K562 (cell line): ENCODE measurements at regions not wholly inside any gene's neighbourhood (a gene's known extent, or its start where the extent isn't known, plus 50 kb on each side); places are given as distances from the start of the nearest gene placed in this dataset.

ENCODE experiments used
- ATAC-seq: fragments of 200-7000 bp; cut with Tn5 transposase; 3 replicates; pipeline ENCODE4 v1.9.1; 2020; ENCODE audit warnings: moderate library complexity
- BruUV-seq: library from RNA; stranded (reverse); fragments of 400-500 nt; replicated peaks from 2 replicates; lab custom pipeline; 2021; lab: Mats Ljungman, UMichigan
- CTCF ChIA-PET: fragments of 300-600 bp; formaldehyde crosslinking; extraction: SDS; loops from one replicate; lab custom pipeline; 2021; ENCODE audit warnings: low intra/inter-chr PET ratio; lab: Yijun Ruan, JAX
- POLR2A ChIA-PET: fragments of 300-600, 350-650 bp; sonication (Branson Sonifier 250); formaldehyde crosslinking; extraction: SDS; loops from one replicate; lab custom pipeline; 2021; ENCODE audit warnings: antibody characterized with exemption, inconsistent platforms; lab: Yijun Ruan, JAX
- DNase-seq, 4 experiments: peaks; one replicate each; pipeline versions ENCODE4 v3.0.0 to v3.0.0-alpha.2; 2011 to 2018; ENCODE audit warnings: low spot score in 3 of 4, mixed read lengths in 3 of 4; ENCODE audit errors: extremely low read depth in 1 of 4
- FAIRE-seq: peaks from 2 replicates; lab custom pipeline; 2011; peaks lifted over from hg19 to GRCh38; lab: Jason Lieb, UNC
- H2AFZ ChIP-seq: 2 replicates; pipeline ENCODE4 v1.6.0; 2011; ENCODE audit warnings: low read depth, low read length, control low read depth, inconsistent platforms
- H3K27ac ChIP-seq: fragments of 200-600 bp; 3 replicates; pipeline ENCODE4 v1.8.0; 2011; ENCODE audit warnings: low read depth, mild to moderate bottlenecking, control low read depth, inconsistent platforms, low read length, moderate library complexity, mixed read lengths; ENCODE audit errors: extremely low read depth
- H3K27me3 ChIP-seq, 2 experiments: fragments of 300-600 bp in 1 of 2; 2 replicates in 1 of 2; 3 replicates in 1 of 2; pipeline versions ENCODE4 v1.6.0 to v1.8.0; 2011; ENCODE audit warnings: inconsistent platforms in 2 of 2, low read length in 2 of 2, mild to moderate bottlenecking in 1 of 2, mixed read lengths in 1 of 2, moderate library complexity in 1 of 2; ENCODE audit not compliant: control insufficient read depth in 2 of 2, insufficient read depth in 2 of 2
- H3K36me3 ChIP-seq: fragments of 300-600 bp; 3 replicates; pipeline ENCODE4 v1.8.0; 2011; ENCODE audit warnings: mild to moderate bottlenecking, low read length, inconsistent platforms; ENCODE audit not compliant: control insufficient read depth, insufficient read depth
- H3K4me1 ChIP-seq, 2 experiments: fragments of 200-600 bp in 1 of 2; replicated peaks in 1 of 2; 2 replicates in 1 of 2; 3 replicates in 1 of 2; pipeline versions ENCODE4 v1.5.1 to v1.8.0; 2011; ENCODE audit warnings: inconsistent platforms in 2 of 2, low read length in 2 of 2, mild to moderate bottlenecking in 1 of 2, mixed read lengths in 1 of 2, moderate library complexity in 1 of 2; ENCODE audit not compliant: control insufficient read depth in 2 of 2, insufficient read depth in 2 of 2
- H3K4me2 ChIP-seq: 2 replicates; pipeline ENCODE4 v1.6.1; 2011; ENCODE audit warnings: low read length, control low read depth, inconsistent platforms, mixed read lengths; ENCODE audit not compliant: insufficient read depth
- H3K4me3 ChIP-seq: fragments of 200-600 bp; sonication (generic), shearing (Covaris generic); 2 replicates; pipeline ENCODE4 v1.5.1; 2016; ENCODE audit warnings: control low read depth, inconsistent platforms
- H3K79me2 ChIP-seq: fragments of 200-600 bp; 3 replicates; pipeline ENCODE4 v1.8.0; 2011; ENCODE audit warnings: low read length, inconsistent platforms; ENCODE audit not compliant: control insufficient read depth, insufficient read depth
- H3K9ac ChIP-seq, 2 experiments: 2 replicates each; pipeline versions ENCODE4 v1.6.0 to v1.6.1; 2011; ENCODE audit warnings: low read depth in 2 of 2, low read length in 2 of 2, control low read depth in 1 of 2, inconsistent platforms in 1 of 2, mild to moderate bottlenecking in 1 of 2, mixed read lengths in 1 of 2; ENCODE audit not compliant: insufficient read depth in 1 of 2
- H3K9me1 ChIP-seq: one replicate; pipeline ENCODE4 v1.6.0; 2011; ENCODE audit warnings: inconsistent platforms, mild to moderate bottlenecking, low read length, moderate library complexity; ENCODE audit not compliant: control insufficient read depth, insufficient read depth
- H3K9me3 ChIP-seq: replicated peaks from 2 replicates; pipeline ENCODE4 v1.5.1; 2011; ENCODE audit warnings: low read depth, low read length, inconsistent platforms; ENCODE audit not compliant: control insufficient read depth, insufficient read depth
- H4K20me1 ChIP-seq: replicated peaks from 2 replicates; pipeline ENCODE4 v1.6.1; 2011; ENCODE audit warnings: low read length, inconsistent platforms, mixed read lengths; ENCODE audit not compliant: control insufficient read depth, insufficient read depth
- EP300 ChIP-seq: IDR thresholded peaks from 2 replicates; pipeline ENCODE4 v1.6.1; 2012; ENCODE audit warnings: low read length, improper control_type of control experiment
- RUNX1 ChIP-seq: sonication (generic); IDR thresholded peaks from 2 replicates; pipeline ENCODE4 v1.6.1; 2016; ENCODE audit warnings: antibody characterized with exemption, low read depth
- ZNF277 ChIP-seq: fragments of 250-450 bp; sonication (Bioruptor Pico); IDR thresholded peaks from 2 replicates; pipeline ENCODE4 v1.8.0; 2022; ENCODE audit warnings: inconsistent platforms, mild to moderate bottlenecking, moderate library complexity, borderline replicate concordance
- ZNF699 ChIP-seq: fragments of 250-450 bp; sonication (Bioruptor Pico); IDR thresholded peaks from 2 replicates; pipeline ENCODE4 v1.8.0; 2021; ENCODE audit warnings: mild to moderate bottlenecking, moderate library complexity; ENCODE audit not compliant: insufficient replicate concordance
- WGBS: fragments of 100-300 bp; shearing (Covaris generic); methylation state at CpG from one replicate; pipeline ENCODE4 v1.1.6; 2016; ENCODE audit warnings: low coverage, mixed read lengths; ENCODE audit not compliant: insufficient coverage; ENCODE audit errors: missing lambda C conversion rate; 5-methylcytosine and 5-hydroxymethylcytosine counted together
- in situ Hi-C: fragments of 300-500 bp; cut with MboI; formaldehyde crosslinking; loops from 4 replicates; pipeline ENCODE4 v1.15.0; 2018; ENCODE audit warnings: inconsistent platforms, mixed read lengths
- intact Hi-C: fragments of 100-400 bp; cut with micrococcal nuclease; formaldehyde crosslinking; loops from 2 replicates; pipeline ENCODE4 v1.14.2; 2022

GRCh38 chr2:42971947-42972736 lies 179.8 kb upstream of the HAAO start:
- no peak overlapping the region for H3K4me3 ChIP-seq
- H4K20me1 ChIP-seq, result no peaks in the 10 kb centered on the region
- in situ Hi-C loops, result loop anchor here (10.0 kb wide), 1 partner anchor 263 kb away; no protein-coding TSS in a partner anchor
- peaks cover 4% of the 10 kb centered on the region for H3K9me3 ChIP-seq
- H2AFZ ChIP-seq, result no peak overlapping the region
- H3K9me1 ChIP-seq, result no peaks in the 10 kb centered on the region
- H3K27me3 ChIP-seq, result no peaks in the 10 kb centered on the region
- peaks cover 19 to 44% of the 10 kb centered on the region in 2 experiments for H3K4me1 ChIP-seq
- BruUV-seq, result no TSS peak
- intact Hi-C loops, result loop anchor here (10.0 kb wide), 1 partner anchor 513 kb away; no protein-coding TSS in a partner anchor
- no peaks in the 10 kb centered on the region for H3K36me3 ChIP-seq
- no peak overlapping the region for H3K4me2 ChIP-seq
- no peak overlapping the region for H3K27ac ChIP-seq
- no peak overlapping the region for H3K9ac ChIP-seq
- POLR2A ChIA-PET, result interaction anchor here (0.9 kb wide), 1 partner anchor 26 kb away, joined by 4 read pairs; no protein-coding TSS in a partner anchor
- TF ChIP-seq ZNF699 (CRISPR knock-in tag) (no peak), EP300 (no peak), RUNX1 (no peak), ZNF277 (CRISPR knock-in tag) (no peak)
- 61% methylated on average over 7 of the region's 7 CpGs for WGBS
- CTCF ChIA-PET, result interaction anchor here (1.0 kb wide), 1 partner anchor 257 kb away, joined by 3 read pairs; no protein-coding TSS in a partner anchor
- FAIRE-seq (no peak), DNase-seq (no peak), ATAC-seq (no peak)
- H3K79me2 ChIP-seq, result no peaks in the 10 kb centered on the region
